ENCODE measurements at regions not wholly inside any gene's neighbourhood (a gene's known extent, or its start where the extent isn't known, plus 50 kb on each side); places are given as distances from the start of the nearest gene placed in this dataset.
"Not testable (repeated sequence)": the region's sequence is repeated elsewhere in the genome, so short reads cannot be mapped to it uniquely, and the experiment has no call there.

DNA sequence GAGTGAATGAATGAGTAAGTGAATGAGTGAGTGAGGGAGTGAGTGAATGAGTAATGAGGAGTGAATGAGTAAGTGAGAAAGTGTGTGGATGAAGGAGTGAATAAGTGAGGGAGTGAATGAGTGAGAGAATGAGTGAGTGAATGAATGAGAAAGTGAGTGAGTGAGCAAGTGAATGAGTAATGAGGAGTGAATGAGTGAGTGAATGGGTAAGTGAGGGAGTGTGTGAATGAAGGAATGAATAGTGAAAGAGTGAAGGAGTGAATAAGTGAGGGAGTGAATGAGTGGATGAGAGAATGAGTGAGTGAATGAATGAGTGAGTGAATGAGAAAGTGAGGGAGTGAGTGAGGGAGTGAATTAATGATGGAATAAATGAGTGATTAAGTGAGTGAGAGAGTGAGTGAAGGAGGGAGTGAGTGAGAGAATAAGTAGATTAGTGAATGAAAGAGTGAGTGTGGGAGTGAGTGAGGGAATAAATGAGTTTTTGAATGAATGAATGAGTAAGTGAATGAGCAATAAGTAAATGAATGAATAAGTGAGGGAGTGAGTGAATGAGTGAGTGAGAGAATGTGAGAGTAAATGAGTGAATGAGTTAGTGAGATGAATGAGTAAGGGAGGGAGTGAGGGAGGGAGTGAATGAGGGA lies 364.5 kb downstream of the ADGRD1 start:
- H3K4me3 ChIP-seq = no peak overlapping the region
- in situ Hi-C loops (cut with MboI; ENCODE audit: low pct_unique_long_range_greater_than_20kb in 2 of 9, low sequenced_read_pairs in 9 of 9, unreplicated experiment in 9 of 9) = no loop called here
- no peak for ATAC-seq (replicated peaks in 6 of 8)
- peaks cover 0 to 3% of the 10 kb centered on the region in 2 donors for H3K4me1 ChIP-seq (replicated peaks in 1 of 2)
- no peak overlapping the region for H3K27ac ChIP-seq

GRCh38 chr12:131321988-131322387 lies 368.3 kb downstream of the ADGRD1 start:
- no peak overlapping the region for H3K27ac ChIP-seq
- no peak overlapping the region for H3K4me3 ChIP-seq
- in situ Hi-C loops (cut with MboI; ENCODE audit: low pct_unique_long_range_greater_than_20kb in 2 of 9, low sequenced_read_pairs in 9 of 9, unreplicated experiment in 9 of 9) = no loop called here
- no peak for ATAC-seq (replicated peaks in 6 of 8)
- no peaks in the 10 kb centered on the region for H3K4me1 ChIP-seq (replicated peaks in 1 of 2)

DNA sequence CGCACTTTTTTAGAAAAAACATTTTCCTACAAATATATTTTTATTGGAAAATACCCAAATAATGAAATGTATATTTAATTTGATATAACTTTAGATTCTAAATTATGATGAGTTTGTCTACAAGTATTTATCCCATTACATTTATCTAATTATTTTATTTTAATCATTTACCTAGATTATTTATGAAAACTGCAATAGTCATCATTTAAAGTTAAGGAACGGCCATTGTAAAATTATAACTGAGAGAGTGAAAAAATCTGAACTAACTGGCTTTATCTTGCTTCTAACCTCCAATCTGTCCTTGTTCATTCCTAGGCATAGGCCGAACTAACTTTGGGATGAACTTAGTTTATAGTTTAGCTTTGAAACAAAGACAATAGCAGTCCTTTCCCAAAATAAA lies 368.8 kb downstream of the ADGRD1 start:
- in situ Hi-C loops (cut with MboI; ENCODE audit: low pct_unique_long_range_greater_than_20kb in 2 of 9, low sequenced_read_pairs in 9 of 9, unreplicated experiment in 9 of 9); H3K4me3 ChIP-seq; ATAC-seq (replicated peaks in 6 of 8); H3K4me1 ChIP-seq (replicated peaks in 1 of 2); H3K27ac ChIP-seq: not testable (repeated sequence)
- 0 to 77% (median 56%) methylated on average over 2 to 3 of the region's 3 CpGs; no CpG with 5 or more reads in 1 of the 10 experiments for whole genome bisulfite sequencing, 10 experiments

DNA sequence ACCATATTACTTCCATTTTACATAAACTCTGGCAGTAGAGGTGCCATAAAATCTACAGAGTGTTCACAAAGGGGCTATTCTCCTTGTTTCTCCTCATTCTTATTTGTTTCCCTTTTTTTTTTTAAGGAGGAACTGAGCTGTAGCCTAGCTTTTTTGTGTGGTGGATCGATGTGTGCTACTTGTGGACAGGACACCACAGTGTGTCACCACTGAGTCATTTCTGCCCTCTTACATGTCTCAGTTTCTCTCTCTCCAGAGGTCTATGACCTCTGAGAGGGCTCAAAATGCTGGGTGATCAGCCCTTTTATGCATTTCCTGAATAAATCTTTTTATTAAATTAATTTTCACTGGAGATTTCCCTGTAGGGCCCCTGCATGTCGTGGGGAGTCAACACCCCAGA lies 370.2 kb downstream of the ADGRD1 start:
- ATAC-seq (replicated peaks in 6 of 8) = no peak
- WGBS, 10 experiments = 0 to 42% (median 15%) methylated on average over 1 to 2 of the region's 2 CpGs; no CpG with 5 or more reads in 2 of the 10 experiments
- no peak overlapping the region for H3K4me3 ChIP-seq
- H3K27ac ChIP-seq = no peak overlapping the region
- H3K4me1 ChIP-seq (replicated peaks in 1 of 2) = no peaks in the 10 kb centered on the region
- in situ Hi-C loops (cut with MboI; ENCODE audit: low pct_unique_long_range_greater_than_20kb in 2 of 9, low sequenced_read_pairs in 9 of 9, unreplicated experiment in 9 of 9) = no loop called here

GRCh38 chr12:131327521-131328488 lies 374.1 kb downstream of the ADGRD1 start:
- peak in 4 of 8 experiments; percentile 29 to 80 (median 62) for ATAC-seq (replicated peaks in 6 of 8)
- H3K4me3 ChIP-seq = no peak overlapping the region
- in situ Hi-C loops (cut with MboI; ENCODE audit: low pct_unique_long_range_greater_than_20kb in 2 of 9, low sequenced_read_pairs in 9 of 9, unreplicated experiment in 9 of 9) = no loop called here
- no peak overlapping the region for H3K27ac ChIP-seq
- WGBS, 10 experiments = 0 to 81% (median 19%) methylated on average over 1 to 8 of the region's 25 CpGs; no CpG with 5 or more reads in 4 of the 10 experiments
- H3K4me1 ChIP-seq (replicated peaks in 1 of 2) = peaks cover 0 to 6% of the 10 kb centered on the region in 2 donors

DNA sequence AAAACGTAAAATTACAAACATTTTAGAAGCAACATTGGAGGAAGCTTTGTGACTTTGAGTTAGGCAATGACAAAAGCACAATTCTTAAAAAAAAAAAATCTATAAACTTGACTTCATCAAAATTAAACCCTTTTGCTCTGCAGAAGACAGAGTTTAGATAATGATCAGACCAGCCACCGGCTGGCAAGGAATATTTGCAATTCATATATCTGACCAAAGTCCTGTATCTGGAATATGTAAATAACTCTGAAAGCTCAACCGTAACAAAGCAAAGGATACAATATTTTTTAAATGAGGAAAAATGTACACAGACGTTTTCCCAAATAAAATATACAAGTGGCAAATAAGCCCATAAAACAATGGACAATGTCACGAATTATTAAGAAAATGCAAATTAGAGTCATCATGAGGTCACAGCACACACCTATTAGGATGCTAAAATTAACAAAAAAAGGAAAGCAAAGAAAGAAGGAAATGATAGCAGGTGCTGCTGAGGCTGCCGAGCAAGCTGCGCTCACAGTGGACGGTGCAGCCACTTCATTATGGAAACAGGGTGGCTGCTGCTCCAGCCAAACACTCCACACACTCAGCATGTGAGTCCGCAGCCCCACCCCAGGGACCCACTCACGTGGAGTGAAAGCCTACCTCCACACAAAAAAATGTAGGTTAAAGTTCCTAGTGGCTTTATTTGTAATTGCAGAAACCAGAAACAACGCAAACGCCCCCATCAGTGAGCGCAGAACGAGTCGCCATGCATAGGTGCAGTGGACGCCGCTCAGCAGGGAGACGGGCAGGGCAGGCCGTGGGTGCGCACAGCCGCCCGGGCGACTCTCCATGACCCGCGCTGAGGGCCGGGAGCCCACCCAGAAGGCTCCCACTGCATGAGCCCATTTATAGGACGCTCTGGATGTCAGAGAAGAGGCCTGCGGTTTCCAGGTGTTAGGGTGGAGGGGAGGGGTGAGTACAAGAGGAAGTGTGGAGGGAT lies 375.4 kb downstream of the ADGRD1 start:
- in situ Hi-C loops (cut with MboI; ENCODE audit: low pct_unique_long_range_greater_than_20kb in 2 of 9, low sequenced_read_pairs in 9 of 9, unreplicated experiment in 9 of 9); H3K4me3 ChIP-seq; H3K27ac ChIP-seq; H3K4me1 ChIP-seq (replicated peaks in 1 of 2): not testable (repeated sequence)
- WGBS, 10 experiments = 0 to 66% (median 6%) methylated on average over 1 to 6 of the region's 28 CpGs; no CpG with 5 or more reads in 4 of the 10 experiments
- peak in 4 of 8 experiments; percentile 26 to 82 (median 56) for ATAC-seq (replicated peaks in 6 of 8)

GRCh38 chr12:131330106-131330815 lies 376.6 kb downstream of the ADGRD1 start:
- peak in 5 of 8 experiments; percentile 47 to 71 (median 62) for ATAC-seq (replicated peaks in 6 of 8)
- WGBS, 10 experiments = 0 to 97% (median 57%) methylated on average over 2 to 8 of the region's 9 CpGs; no CpG with 5 or more reads in 1 of the 10 experiments

DNA sequence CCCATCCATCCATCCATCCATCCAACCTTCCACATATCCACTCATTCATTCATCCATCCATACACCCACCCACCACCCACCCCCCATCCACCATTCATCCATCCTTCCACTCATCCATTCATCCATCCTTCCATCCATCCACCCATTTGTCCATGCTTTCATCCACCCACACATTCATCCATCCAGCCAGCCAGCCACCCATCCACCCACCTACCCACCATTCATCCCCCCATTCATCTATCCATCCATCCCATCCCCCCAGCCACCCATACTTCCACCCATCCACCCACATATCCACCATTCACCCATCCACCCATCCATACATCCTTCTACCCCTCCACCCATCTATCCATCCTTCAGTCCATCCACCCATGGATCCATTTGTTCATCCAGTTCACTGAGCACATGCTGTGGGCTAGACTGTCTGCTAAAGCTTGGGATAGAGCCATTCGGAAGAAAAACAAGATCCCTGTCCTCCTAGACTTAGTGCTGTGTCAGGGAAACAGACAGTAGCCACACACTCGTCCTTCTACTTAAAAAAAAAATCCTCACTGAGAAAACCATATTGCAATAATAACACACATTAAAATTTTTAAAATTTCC lies 377.5 kb downstream of the ADGRD1 start:
- in situ Hi-C loops (cut with MboI; ENCODE audit: low pct_unique_long_range_greater_than_20kb in 2 of 9, low sequenced_read_pairs in 9 of 9, unreplicated experiment in 9 of 9) = no loop called here
- Histone ChIP-seq H3K4me1 (replicated peaks in 1 of 2) (peaks cover 0 to 6% of the 10 kb centered on the region in 2 donors), H3K27ac (no peak overlapping the region), H3K4me3 (no peak overlapping the region)
- ATAC-seq (replicated peaks in 6 of 8) = no peak
- WGBS, 10 experiments = 0 to 83% (median 40%) methylated on average over 1 to 2 of the region's 2 CpGs; no CpG with 5 or more reads in 3 of the 10 experiments

More at GRCh38 chr12:131330106-131330815, 376.6 kb downstream of the ADGRD1 start:
- Histone ChIP-seq H3K27ac (no peak overlapping the region), H3K4me1 (replicated peaks in 1 of 2) (peaks cover 0 to 6% of the 10 kb centered on the region in 2 donors), H3K4me3 (no peak overlapping the region)
- in situ Hi-C loops (cut with MboI; ENCODE audit: low pct_unique_long_range_greater_than_20kb in 2 of 9, low sequenced_read_pairs in 9 of 9, unreplicated experiment in 9 of 9) = no loop called here

GRCh38 chr12:131332224-131332623 lies 378.5 kb downstream of the ADGRD1 start:
- 38 to 87% (median 53%) methylated on average over 3 to 10 of the region's 12 CpGs; no CpG with 5 or more reads in 5 of the 10 experiments for WGBS, 10 experiments
- Histone ChIP-seq H3K27ac (no peak overlapping the region), H3K4me1 (replicated peaks in 1 of 2) (peaks cover 0 to 6% of the 10 kb centered on the region in 2 donors), H3K4me3 (no peak overlapping the region)
- in situ Hi-C loops (cut with MboI; ENCODE audit: low pct_unique_long_range_greater_than_20kb in 2 of 9, low sequenced_read_pairs in 9 of 9, unreplicated experiment in 9 of 9) = no loop called here
- ATAC-seq (replicated peaks in 6 of 8) = no peak

- no peak for ATAC-seq (replicated peaks in 6 of 8)
- no CpG with 5 or more reads among the region's 12 CpGs for WGBS, 10 experiments
- H3K4me1 ChIP-seq (replicated peaks in 1 of 2) = peaks cover 0 to 6% of the 10 kb centered on the region in 2 donors
- H3K4me3 ChIP-seq = no peak overlapping the region
- in situ Hi-C loops (cut with MboI; ENCODE audit: low pct_unique_long_range_greater_than_20kb in 2 of 9, low sequenced_read_pairs in 9 of 9, unreplicated experiment in 9 of 9) = no loop called here
- no peak overlapping the region for H3K27ac ChIP-seq
Measured at GRCh38 chr12:131333136-131333535, 377.8 kb upstream of the SFSWAP start.

DNA sequence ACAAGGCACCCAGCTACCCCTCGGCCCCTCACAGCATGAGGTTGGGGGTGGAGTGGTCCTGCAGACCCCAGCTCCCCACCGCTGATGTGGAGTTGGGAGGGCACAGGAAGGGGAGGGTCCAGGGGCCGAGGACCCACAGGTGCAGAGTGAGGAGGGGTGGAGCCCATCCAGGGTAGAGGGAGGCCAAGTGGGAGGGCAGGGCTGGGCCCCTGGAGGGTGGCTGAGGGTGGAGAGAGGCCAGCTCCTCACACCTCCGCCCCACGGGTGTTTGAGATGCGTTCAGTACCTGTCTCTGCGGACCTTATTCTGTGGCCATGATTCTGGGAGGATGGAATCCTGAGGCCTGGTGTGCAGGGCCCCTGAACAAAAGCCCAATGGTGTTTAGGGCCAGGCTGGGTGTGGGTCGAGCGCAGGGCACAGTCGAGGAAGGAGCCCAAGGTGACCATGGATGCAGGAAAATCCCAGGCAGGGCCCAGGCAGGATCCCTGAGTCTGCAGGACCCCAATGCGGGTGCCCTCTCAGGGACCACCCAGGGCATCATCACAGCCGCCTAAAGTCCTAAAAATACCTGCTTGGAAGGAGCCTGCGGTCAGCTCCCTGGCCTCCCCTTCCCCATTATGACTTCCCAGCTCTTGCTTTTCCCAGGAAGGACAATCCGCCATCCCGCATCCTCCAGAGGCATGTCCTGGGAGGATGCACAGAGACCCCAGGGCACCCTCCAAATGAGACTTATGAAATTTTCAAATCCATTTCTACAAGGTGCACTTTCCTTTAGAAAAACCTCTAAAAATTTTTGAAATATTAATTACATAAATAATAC lies 377.1 kb upstream of the SFSWAP start:
- no peak overlapping the region for H3K4me3 ChIP-seq
- ATAC-seq (replicated peaks in 6 of 8) = peak in 1 of 8 experiments; percentile 12
- in situ Hi-C loops (cut with MboI; ENCODE audit: low pct_unique_long_range_greater_than_20kb in 2 of 9, low sequenced_read_pairs in 9 of 9, unreplicated experiment in 9 of 9) = no loop called here
- peaks cover 0 to 6% of the 10 kb centered on the region in 2 donors for H3K4me1 ChIP-seq (replicated peaks in 1 of 2)
- no peak overlapping the region for H3K27ac ChIP-seq
- WGBS, 10 experiments = 0 to 100% (median 74%) methylated on average over 1 to 8 of the region's 15 CpGs; no CpG with 5 or more reads in 2 of the 10 experiments
